NCI-H2196 (cell line): ENCODE measurements at regions not wholly inside any gene's neighbourhood (a gene's known extent, or its start where the extent isn't known, plus 50 kb on each side); places are given as distances from the start of the nearest gene placed in this dataset.

Experiments used
- DNase-seq: peaks from one replicate; lab custom pipeline; 2025; ENCODE audit not compliant: unreplicated experiment; lab: John Stamatoyannopoulos, UW

DNA sequence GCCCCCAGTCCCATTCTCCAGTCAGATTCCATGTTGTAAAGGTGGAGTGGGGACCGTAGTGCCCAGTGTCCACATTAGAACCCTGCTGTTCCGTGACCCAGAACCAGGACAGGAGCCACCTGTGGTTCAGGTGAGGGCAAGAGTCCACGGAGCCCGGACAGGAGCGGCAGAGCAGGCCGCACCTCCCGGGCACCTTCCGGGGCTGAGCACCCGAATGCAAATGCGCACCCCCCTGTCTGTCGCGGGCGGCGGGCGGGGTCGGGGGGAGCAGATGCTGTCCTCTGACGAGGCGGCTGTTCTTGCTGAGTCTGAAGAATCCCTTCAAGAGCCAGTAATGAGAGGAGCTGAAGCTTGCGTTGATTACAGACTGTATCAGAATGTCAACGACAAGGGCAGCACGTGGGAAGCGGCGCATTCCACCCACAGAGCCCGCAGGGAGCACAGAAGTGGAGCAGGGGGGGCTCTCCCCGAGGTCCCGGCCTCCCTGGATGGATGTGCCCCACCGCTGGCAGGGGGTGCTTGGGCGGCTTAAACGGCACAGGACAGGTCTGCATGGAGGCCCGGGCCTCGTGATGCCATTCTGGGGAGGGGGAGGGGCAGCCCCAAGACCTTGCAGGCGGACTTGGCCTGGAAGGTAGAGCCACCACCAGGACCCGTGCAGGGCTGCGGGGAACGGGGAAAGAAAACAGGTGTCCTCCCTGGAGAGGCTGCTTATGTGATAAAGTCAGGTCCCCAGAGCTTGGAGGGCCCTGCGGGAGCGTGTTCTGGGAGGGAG, 407.5 kb upstream of the RNF32 start:
- DNase-seq, result no peak

DNA sequence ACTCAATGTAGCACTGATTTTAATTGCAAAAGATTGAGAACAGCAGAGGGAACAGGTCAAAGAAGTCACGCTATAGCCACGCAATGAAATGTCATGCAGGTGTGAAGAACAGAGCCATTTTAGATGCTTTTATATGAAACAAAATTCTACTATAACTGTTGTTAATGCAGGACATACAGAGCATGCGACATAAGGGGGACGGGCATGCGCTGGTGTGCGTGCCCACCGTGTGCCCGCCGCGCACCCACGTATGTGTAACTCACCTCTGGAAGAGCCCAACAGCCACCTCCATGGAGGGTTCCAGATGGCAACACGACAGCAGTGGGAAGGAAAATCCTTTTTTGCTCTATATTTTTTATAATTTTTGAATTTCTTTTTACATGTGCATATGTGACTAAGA, 410.0 kb upstream of the RNF32 start:
- DNase-seq, result no peak

DNA sequence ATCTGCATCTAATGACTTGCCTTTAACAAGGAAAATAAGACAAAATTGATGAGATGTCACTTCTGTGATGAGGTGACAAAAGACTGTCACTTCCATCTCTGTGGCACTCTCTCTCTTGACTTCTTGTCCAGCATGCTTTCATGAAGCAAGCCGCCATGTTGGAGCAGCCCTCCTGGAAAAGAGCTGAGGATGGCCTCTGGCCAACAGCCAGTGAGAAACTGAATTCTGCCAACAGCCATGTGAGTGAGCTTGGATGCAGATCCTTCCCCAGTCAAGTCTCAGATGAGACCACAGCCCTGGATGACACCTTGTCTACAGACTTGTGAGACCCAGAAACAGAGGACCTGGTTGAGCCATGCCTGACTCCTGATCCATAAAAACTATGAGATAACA, 412.6 kb upstream of the SHH start:
- no peak for DNase-seq

DNA sequence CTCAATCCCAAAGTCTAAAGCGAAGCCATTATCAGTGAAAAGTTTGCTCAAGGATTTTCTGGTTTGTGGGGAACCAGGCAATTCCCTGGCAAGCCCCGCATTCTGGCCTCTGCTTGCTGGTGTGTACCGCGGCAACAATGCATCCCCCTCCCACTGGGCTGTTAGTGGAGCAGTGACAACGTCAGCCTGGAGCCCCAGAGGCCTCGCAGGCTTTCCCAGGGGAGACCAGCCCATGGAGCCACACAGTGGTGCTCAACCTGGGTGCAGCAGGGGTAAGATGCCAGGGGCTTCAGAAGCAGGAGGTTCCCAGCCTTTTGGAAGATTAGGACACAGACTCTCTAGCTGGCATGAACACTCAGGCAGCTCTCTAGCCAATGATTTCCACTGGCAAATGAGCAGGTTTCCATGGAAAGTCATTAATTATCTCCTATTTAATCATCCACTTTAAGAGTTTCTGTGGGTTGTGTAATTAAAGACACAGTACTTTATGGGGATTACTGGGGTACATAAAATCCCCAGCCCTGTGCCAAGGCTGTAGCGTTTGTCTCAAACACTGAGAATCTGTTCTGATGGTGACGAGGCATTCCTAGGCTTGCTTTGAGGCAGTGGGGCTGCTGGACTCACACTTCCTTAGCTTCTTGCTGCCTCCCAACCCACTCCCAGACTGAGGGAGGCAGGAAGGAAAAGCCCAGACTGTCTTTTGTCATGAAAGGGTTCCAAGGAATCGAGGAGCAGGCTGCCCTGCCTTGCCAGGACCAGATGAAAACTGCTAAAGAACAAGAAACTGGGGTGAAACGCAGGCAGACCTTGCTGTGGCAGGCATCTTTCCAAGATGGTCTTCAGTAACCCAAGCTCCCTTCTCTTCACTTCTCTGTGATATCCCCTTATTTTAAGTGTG, 411.9 kb upstream of the SHH start:
- no peak for DNase-seq

DNA sequence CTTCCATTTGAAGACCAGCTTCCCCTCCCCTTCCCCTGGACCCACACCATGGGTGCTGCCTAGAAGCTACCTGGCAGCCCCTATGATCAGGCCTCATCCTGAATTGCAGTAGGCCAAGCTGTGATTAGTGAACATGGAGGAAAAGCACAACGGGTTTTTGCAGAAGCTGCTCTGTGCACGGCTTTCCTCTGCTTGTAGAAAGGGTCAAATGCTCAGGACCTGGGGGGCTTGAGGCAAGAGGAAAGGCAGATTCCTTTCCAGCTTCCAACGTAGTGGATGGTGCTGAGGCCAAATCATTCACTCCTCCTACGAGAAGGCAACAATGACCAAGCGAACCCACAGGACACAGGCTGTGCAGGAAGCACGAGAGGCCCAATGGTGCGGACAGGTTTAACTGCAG, 410.3 kb upstream of the SHH start:
- no peak for DNase-seq

DNA sequence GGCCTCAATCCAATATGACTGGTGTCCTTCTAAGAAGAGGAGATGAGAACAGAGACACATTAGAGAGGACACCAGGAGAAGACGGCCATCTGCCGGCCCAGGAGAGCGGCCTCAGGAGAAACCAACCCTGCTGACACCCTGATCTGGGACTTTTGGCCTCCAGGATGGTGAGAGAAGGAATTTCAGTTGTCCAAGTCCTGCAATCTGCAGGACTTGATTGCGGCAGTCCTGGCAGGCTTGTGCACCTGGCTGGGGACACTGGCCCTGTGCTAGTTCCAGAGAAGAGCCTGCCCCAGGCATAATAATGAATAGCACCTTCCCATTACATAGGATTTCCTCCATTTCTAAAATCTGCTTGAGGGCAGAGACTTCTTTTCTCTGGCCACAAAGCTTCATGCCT, 409.9 kb upstream of the SHH start:
- no peak for DNase-seq

- DNase-seq, result no peak
Observed at GRCh38 chr7:156220701-156221100, 408.4 kb upstream of the SHH start.

DNA sequence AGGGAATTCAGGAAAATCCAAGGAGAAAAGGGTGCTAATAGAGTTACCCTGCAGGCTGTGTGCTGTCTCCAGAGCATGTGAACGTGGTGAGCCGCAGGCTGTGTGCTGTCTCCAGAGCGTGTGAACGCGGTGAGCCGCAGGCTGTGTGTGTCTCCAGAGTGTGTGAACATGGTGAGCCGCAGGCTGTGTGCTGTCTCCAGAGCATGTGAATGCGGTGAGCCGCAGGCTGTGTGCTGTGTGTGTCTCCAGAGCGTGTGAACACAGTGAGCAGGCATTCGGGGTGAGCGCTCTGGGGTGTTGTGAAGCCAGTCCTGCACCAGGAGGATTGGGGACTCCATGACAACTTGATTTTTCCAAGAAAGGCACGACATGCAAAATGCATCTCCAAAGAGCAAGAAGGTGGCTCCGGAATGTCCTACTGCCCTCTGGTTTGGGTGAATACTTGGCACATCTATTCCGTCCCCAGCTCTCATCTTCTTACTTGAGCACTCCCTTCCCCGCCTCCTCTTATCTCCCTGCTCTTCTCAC, 407.9 kb upstream of the SHH start:
- DNase-seq, result no peak

GRCh38 chr7:156219307-156220077, 407.2 kb upstream of the SHH start:
- DNase-seq, result no peak

GRCh38 chr7:156218544-156219306, 406.5 kb upstream of the SHH start:
- no peak for DNase-seq

DNA sequence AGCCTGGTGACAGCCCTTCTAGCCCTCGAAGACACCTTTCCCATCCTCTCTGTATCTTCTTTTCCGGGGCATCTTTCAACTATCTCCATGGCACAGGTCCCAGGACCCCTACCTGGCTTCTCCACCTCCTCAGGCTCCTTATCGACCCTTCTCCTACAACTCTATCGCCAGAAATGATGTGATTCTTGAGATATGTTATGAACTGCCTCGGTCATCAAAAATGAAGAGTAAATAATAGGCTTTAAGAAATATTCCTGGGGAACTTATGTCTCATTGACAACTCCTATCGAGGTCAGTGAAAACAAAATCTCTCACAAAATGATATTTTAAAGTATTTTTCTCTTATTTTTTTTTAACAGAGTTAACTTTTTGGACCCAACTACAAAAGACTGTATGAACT, 405.5 kb upstream of the SHH start:
- no peak for DNase-seq

- DNase-seq, result no peak
Observed at GRCh38 chr7:156209087-156209486, 396.8 kb upstream of the SHH start.

DNA sequence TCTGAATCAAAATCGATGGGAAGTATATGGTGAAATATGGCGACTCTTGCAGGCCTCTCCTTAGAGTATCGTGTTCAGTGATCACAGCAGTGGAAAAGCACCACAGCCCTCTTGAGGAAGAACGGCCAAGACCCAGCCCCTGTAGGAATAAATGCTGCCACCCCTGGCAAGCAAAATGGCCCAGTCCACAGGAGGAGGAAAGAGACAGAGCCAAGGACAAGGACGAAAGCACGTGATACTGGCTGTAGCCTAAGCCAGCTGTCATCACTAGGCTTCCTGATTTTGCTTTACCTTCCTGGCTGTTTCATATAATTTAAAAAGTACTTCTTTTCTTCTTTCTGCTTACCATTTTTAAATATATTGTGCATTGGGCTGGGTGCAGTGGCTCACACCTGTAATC, 395.0 kb upstream of the SHH start:
- DNase-seq, result no peak

DNA sequence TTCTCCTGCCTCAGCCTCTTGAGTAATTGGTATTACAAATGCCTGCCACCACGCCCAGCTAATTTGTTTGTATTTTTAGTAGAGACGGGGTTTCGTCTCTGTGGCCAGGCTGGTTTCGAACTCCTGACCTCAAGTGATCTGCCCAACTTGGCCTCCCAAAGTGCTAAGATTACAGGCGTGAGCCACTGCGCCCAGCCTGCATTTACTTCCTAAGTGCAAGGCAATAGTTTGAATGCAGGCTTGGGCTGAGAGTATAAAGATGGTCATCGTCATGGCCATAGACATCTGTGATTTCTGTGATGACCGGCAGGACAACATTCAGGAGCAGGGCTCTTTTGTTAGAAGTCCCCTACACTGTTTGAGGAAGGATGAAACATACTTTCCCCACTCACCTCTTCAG, 393.9 kb upstream of the SHH start:
- DNase-seq, result no peak

DNA sequence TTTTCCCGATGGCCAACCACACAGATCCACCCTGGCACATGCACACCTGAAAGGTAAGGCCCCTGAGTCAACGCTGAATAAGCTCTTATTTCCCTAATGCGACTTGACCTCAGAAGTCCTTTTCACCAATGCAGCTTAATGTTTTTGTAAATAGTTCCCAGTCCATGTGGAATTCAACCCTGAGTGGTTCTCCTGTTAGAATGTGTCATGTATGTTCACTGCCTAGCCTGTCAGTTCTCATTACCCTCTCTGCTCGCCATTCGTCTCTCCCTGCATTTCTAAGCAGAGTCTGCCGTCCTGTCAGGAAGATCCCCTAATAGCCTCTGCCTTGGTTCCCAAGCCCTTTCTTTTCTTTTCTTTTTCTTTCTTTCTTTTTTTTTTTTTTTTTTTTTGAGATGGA, 392.6 kb upstream of the SHH start:
- DNase-seq, result no peak

DNA sequence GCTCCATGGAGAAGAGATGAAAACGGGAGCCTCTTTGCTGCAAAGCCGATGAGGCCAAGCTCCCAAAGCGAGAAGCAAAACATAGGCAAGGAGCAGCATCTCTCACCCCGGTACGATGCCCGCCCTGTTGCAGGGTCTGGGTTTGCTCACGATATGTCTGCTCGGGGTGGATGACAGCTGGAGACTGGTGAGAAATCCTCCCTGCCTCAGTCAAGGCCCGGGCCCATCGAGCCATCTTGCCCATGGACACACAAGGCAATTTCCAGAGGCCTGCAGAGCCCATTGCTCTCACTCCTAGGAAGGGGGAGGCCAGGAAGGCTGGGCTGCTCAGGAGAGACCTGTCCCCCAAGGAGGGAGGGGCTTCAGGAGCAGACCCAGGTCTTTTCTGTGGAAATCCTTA, 391.7 kb upstream of the SHH start:
- DNase-seq, result no peak

- DNase-seq, result no peak
Observed at GRCh38 chr7:156198277-156198676, 386.0 kb upstream of the SHH start.

DNA sequence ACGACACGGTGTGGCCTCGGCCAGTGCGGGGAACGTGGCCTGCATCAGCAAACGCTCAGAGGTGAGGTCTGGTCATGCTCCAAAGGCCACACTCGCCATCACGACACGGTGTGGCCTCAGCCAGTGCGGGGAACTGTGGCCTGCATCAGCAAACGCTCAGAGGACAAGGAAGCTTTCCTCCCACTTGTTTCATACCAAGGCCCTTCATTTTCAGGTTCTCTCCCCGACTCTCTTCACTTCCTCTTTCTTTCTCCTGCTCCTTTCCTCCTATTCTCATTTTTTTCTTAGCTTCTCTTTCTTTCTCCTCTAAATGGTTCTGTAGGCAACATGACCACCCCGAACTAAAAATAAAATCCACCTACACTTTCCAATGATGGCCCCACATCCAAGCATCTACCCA, 384.4 kb upstream of the SHH start:
- DNase-seq, result no peak

GRCh38 chr7:156195276-156195675, 383.0 kb upstream of the SHH start:
- DNase-seq, result no peak

DNA sequence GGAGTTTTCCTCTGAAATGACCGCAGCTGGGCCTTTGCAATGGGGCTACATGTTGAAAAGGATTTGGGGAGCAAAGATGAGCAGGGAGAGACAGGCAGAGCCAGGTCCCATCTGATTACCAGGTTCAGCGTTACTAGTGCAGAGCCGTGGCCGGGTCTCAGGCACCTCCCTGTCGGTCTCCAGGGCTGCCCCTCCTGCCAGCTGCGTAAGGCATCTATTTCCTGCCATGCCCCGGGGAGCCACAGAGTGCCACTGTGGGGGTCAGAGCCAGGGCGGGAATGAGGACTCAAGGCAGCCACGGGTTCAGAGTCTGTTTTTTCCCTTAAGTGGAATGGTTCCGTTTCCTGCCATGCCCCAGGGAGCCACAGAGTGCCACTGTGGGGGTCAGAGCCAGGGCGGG, 382.6 kb upstream of the SHH start:
- no peak for DNase-seq

DNA sequence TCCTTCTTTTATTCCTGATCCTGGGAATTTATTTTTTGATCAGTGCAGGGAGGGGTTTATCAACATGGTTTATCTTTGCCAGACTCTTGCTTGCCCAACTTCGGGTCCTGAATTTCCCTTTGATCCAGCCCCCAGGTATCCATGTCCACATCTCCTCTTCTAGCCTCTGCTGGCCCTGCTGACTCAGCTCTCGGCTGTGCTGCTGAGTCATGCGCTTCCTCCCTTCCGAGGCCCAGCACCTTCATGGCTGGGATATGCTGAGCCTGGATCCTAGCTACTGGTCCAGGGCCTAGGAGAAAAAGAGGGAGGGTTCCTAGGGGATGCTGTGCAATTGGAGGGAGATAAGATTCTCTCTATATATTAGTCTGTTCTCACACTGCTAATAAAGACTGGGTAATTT, 380.7 kb upstream of the SHH start:
- DNase-seq, result no peak
